Kidney tubule cell (primary cell): ENCODE measurements at regions not wholly inside any gene's neighbourhood (a gene's known extent, or its start where the extent isn't known, plus 50 kb on each side); places are given as distances from the start of the nearest gene placed in this dataset.
A peak's percentile ranks its signal among the peaks of the same experiment; 100 is the strongest.
"Not testable (repeated sequence)": the region's sequence is repeated elsewhere in the genome, so short reads cannot be mapped to it uniquely, and the experiment has no call there.

Source experiments
- DNase-seq: peaks from one replicate; pipeline ENCODE4 v3.0.0-alpha.2; 2018; ENCODE audit warnings: low spot score

- DNase-seq: peak; percentile 17
Observed at GRCh38 chr14:50018201-50018932, 98.0 kb downstream of the VCPKMT start.

- DNase-seq: no peak
Observed at GRCh38 chr14:50018933-50019210, 97.5 kb downstream of the VCPKMT start.

- no peak for DNase-seq
Observed at GRCh38 chr14:50020184-50020583, 96.2 kb downstream of the VCPKMT start.

GRCh38 chr14:50020799-50021198 is 95.6 kb downstream of the VCPKMT start:
- no peak for DNase-seq

- no peak for DNase-seq
Observed at GRCh38 chr14:50021261-50022031, 94.9 kb downstream of the VCPKMT start.

GRCh38 chr14:50022661-50023060 is 93.7 kb downstream of the VCPKMT start:
- DNase-seq: no peak

GRCh38 chr14:50023671-50024490 is 92.5 kb downstream of the VCPKMT start:
- peak; percentile 88 for DNase-seq

- no peak for DNase-seq
Observed at GRCh38 chr14:50025073-50025472, 91.3 kb downstream of the VCPKMT start.

- peak; percentile 65 for DNase-seq
Observed at GRCh38 chr14:50025776-50026175, 90.6 kb downstream of the VCPKMT start.

GRCh38 chr14:50026396-50026795 is 90.0 kb downstream of the VCPKMT start:
- no peak for DNase-seq

GRCh38 chr14:50027816-50028215 is 88.6 kb downstream of the VCPKMT start:
- no peak for DNase-seq

GRCh38 chr14:50028458-50028857 is 87.9 kb downstream of the VCPKMT start:
- DNase-seq: no peak

- DNase-seq: no peak
Observed at GRCh38 chr14:50030036-50030435, 86.3 kb downstream of the VCPKMT start.

GRCh38 chr14:50030911-50031310 is 85.5 kb downstream of the VCPKMT start:
- DNase-seq: not testable (repeated sequence)

GRCh38 chr14:50031602-50032313 is 84.6 kb downstream of the VCPKMT start:
- DNase-seq: peak; percentile 57

- not testable (repeated sequence) for DNase-seq
Observed at GRCh38 chr14:50032462-50033167, 83.8 kb downstream of the VCPKMT start.

- DNase-seq: no peak
Observed at GRCh38 chr14:50035214-50035613, 81.2 kb downstream of the VCPKMT start.

GRCh38 chr14:50036211-50036610 is 80.2 kb downstream of the VCPKMT start:
- no peak for DNase-seq

GRCh38 chr14:50036637-50037036 is 79.7 kb downstream of the VCPKMT start:
- DNase-seq: no peak

- no peak for DNase-seq
Observed at GRCh38 chr14:50037240-50037639, 79.1 kb downstream of the VCPKMT start.

GRCh38 chr14:50037852-50038251 is 78.5 kb downstream of the VCPKMT start:
- no peak for DNase-seq
